SK-N-SH treated with all-trans-retinoic acid at 6 μM for 48 hours (cell line): ENCODE measurements at regions not wholly inside any gene's neighbourhood (a gene's known extent, or its start where the extent isn't known, plus 50 kb on each side); places are given as distances from the start of the nearest gene placed in this dataset.

Source experiments
- ATAC-seq: fragments of 200-7000 bp; cut with Tn5 transposase; 3 replicates; pipeline ENCODE4 v1.9.1; 2020; ENCODE audit warnings: mild to moderate bottlenecking, moderate library complexity
- ARNTL ChIP-seq: fragments of 450-650 bp; formaldehyde crosslinking; IDR thresholded peaks from 2 replicates; pipeline ENCODE4 v1.5.0; 2020; ENCODE audit warnings: low read depth, mild to moderate bottlenecking, moderate library complexity, borderline replicate concordance
- BACH2 ChIP-seq: fragments of 250-450 bp; sonication (Bioruptor Pico); IDR thresholded peaks from 2 replicates; pipeline ENCODE4 v1.9.0; 2021; ENCODE audit warnings: mild to moderate bottlenecking, borderline replicate concordance
- CREB5 ChIP-seq: fragments of 250-450 bp; sonication (Bioruptor Pico); IDR thresholded peaks from 2 replicates; pipeline ENCODE4 v1.5.1; 2020; ENCODE audit warnings: low read depth, mild to moderate bottlenecking, moderate library complexity
- CSDC2 ChIP-seq: fragments of 250-450 bp; sonication (Bioruptor Pico); IDR thresholded peaks from 2 replicates; pipeline ENCODE4 v1.5.0; 2020; ENCODE audit warnings: mild to moderate bottlenecking, moderate library complexity
- CSRNP3 ChIP-seq: fragments of 250-450 bp; sonication (Bioruptor Pico); IDR thresholded peaks from 2 replicates; pipeline ENCODE4 v1.5.1; 2021; ENCODE audit warnings: mild to moderate bottlenecking, moderate library complexity
- ESRRG ChIP-seq: fragments of 250-450 bp; sonication (Bioruptor Pico); IDR thresholded peaks from 2 replicates; pipeline ENCODE4 v1.6.1; 2021; ENCODE audit warnings: mild to moderate bottlenecking
- GLIS3 ChIP-seq: fragments of 250-450 bp; sonication (Bioruptor Pico); IDR thresholded peaks from 2 replicates; pipeline ENCODE4 v1.5.0; 2020; ENCODE audit warnings: mild to moderate bottlenecking, moderate library complexity
- ISL1 ChIP-seq: fragments of 250-450 bp; sonication (Bioruptor Pico); IDR thresholded peaks from 2 replicates; pipeline ENCODE4 v2.1.2; 2022; ENCODE audit warnings: mild to moderate bottlenecking, moderate library complexity
- OSR1 ChIP-seq: fragments of 250-450 bp; sonication (Bioruptor Pico); IDR thresholded peaks from 2 replicates; pipeline ENCODE4 v1.8.0; 2022; ENCODE audit warnings: moderate library complexity, mild to moderate bottlenecking, inconsistent platforms
- PATZ1 ChIP-seq: fragments of 250-450 bp; sonication (Bioruptor Pico); IDR thresholded peaks from 2 replicates; pipeline ENCODE4 v1.8.0; 2020; ENCODE audit warnings: mild to moderate bottlenecking, moderate library complexity, borderline replicate concordance
- POU6F1 ChIP-seq: fragments of 250-450 bp; sonication (Bioruptor Pico); IDR thresholded peaks from 2 replicates; pipeline ENCODE4 v1.8.0; 2021; ENCODE audit warnings: low read depth, mild to moderate bottlenecking, moderate library complexity, borderline replicate concordance
- PPARA ChIP-seq: fragments of 250-450 bp; sonication (Bioruptor Pico); IDR thresholded peaks from 2 replicates; pipeline ENCODE4 v1.5.0; 2020; ENCODE audit warnings: mild to moderate bottlenecking, borderline replicate concordance
- RARB ChIP-seq: fragments of 250-450 bp; sonication (Bioruptor Pico); IDR thresholded peaks from 2 replicates; pipeline ENCODE4 v1.8.0; 2021; ENCODE audit warnings: mild to moderate bottlenecking, moderate library complexity
- SNAI2 ChIP-seq: fragments of 250-450 bp; sonication (Bioruptor Pico); IDR thresholded peaks from 2 replicates; pipeline ENCODE4 v1.5.0; 2020; ENCODE audit warnings: mild to moderate bottlenecking, moderate library complexity
- TCF4 ChIP-seq: fragments of 250-450 bp; sonication (Bioruptor Pico); IDR thresholded peaks from 2 replicates; pipeline ENCODE4 v1.8.0; 2021; ENCODE audit warnings: mild to moderate bottlenecking, moderate library complexity, borderline replicate concordance
- TOX ChIP-seq: fragments of 250-450 bp; sonication (Bioruptor Pico); IDR thresholded peaks from 2 replicates; pipeline ENCODE4 v1.8.0; 2021; ENCODE audit warnings: mild to moderate bottlenecking, moderate library complexity, borderline replicate concordance
- TSHZ2 ChIP-seq: fragments of 250-450 bp; sonication (Bioruptor Pico); IDR thresholded peaks from 2 replicates; pipeline ENCODE4 v1.5.0; 2020; ENCODE audit warnings: mild to moderate bottlenecking, moderate library complexity
- ZFP3 ChIP-seq: fragments of 250-450 bp; sonication (Bioruptor Pico); IDR thresholded peaks from 2 replicates; pipeline ENCODE4 v1.5.0; 2020; ENCODE audit warnings: mild to moderate bottlenecking, moderate library complexity
- ZFP30 ChIP-seq: fragments of 450-650 bp; formaldehyde crosslinking; IDR thresholded peaks from 2 replicates; pipeline ENCODE4 v1.5.0; 2022; ENCODE audit warnings: mild to moderate bottlenecking, moderate library complexity
- ZNF565 ChIP-seq: fragments of 450-650 bp; formaldehyde crosslinking; conservative IDR thresholded peaks from 2 replicates; pipeline ENCODE4 v1.5.0; 2020; ENCODE audit warnings: low read depth, mild to moderate bottlenecking, moderate library complexity
- ZNF70 ChIP-seq: fragments of 450-650 bp; formaldehyde crosslinking; IDR thresholded peaks from 2 replicates; pipeline ENCODE4 v1.5.0; 2020; ENCODE audit warnings: mild to moderate bottlenecking, moderate library complexity
- ZNF8 ChIP-seq: fragments of 450-650 bp; formaldehyde crosslinking; IDR thresholded peaks from 2 replicates; pipeline ENCODE4 v1.5.0; 2020; ENCODE audit warnings: mild to moderate bottlenecking, moderate library complexity

GRCh38 chr9:31604531-31604930 is 779.9 kb upstream of the ACO1 start (continued):
- no peak for TF ChIP-seq TCF4 (CRISPR knock-in tag)
- TF ChIP-seq PPARA (CRISPR knock-in tag), result no peak

- no peak for ATAC-seq
- TF ChIP-seq ZNF565 (CRISPR knock-in tag) (no peak), TOX (CRISPR knock-in tag) (no peak), ZFP30 (CRISPR knock-in tag) (no peak), POU6F1 (CRISPR knock-in tag) (no peak), GLIS3 (CRISPR knock-in tag) (no peak), PATZ1 (no peak), CREB5 (no peak), SNAI2 (CRISPR knock-in tag) (no peak), TSHZ2 (no peak), ARNTL (CRISPR knock-in tag) (no peak), BACH2 (CRISPR knock-in tag) (no peak), PPARA (CRISPR knock-in tag) (no peak), RARB (CRISPR knock-in tag) (no peak), ZNF8 (CRISPR knock-in tag) (no peak), ZNF70 (CRISPR knock-in tag) (no peak), CSDC2 (CRISPR knock-in tag) (no peak), ESRRG (CRISPR knock-in tag) (no peak)
Measured at GRCh38 chr9:31605164-31605563, 779.3 kb upstream of the ACO1 start.

GRCh38 chr9:31606678-31607077 is 777.8 kb upstream of the ACO1 start:
- ATAC-seq, result no peak
- no peak for TF ChIP-seq ZNF70 (CRISPR knock-in tag)
- TF ChIP-seq CSDC2 (CRISPR knock-in tag), result no peak
- no peak for TF ChIP-seq CREB5
- no peak for TF ChIP-seq OSR1 (CRISPR knock-in tag)
- no peak for TF ChIP-seq ZNF8 (CRISPR knock-in tag)
- no peak for TF ChIP-seq ZFP3 (CRISPR knock-in tag)
- TF ChIP-seq ZFP30 (CRISPR knock-in tag), result no peak

GRCh38 chr9:31608416-31608815 is 776.0 kb upstream of the ACO1 start:
- peak; percentile 82 for ATAC-seq
- TF ChIP-seq PPARA (CRISPR knock-in tag), result no peak
- TF ChIP-seq SNAI2 (CRISPR knock-in tag), result no peak
- TF ChIP-seq PATZ1, result no peak
- no peak for TF ChIP-seq ISL1 (CRISPR knock-in tag)
- TF ChIP-seq TCF4 (CRISPR knock-in tag), result no peak
- no peak for TF ChIP-seq POU6F1 (CRISPR knock-in tag)
- no peak for TF ChIP-seq RARB (CRISPR knock-in tag)
- no peak for TF ChIP-seq TOX (CRISPR knock-in tag)
- TF ChIP-seq ZFP3 (CRISPR knock-in tag), result no peak
- no peak for TF ChIP-seq CSRNP3 (CRISPR knock-in tag)
- no peak for TF ChIP-seq ZNF70 (CRISPR knock-in tag)
- no peak for TF ChIP-seq OSR1 (CRISPR knock-in tag)
- no peak for TF ChIP-seq ARNTL (CRISPR knock-in tag)
